ENCODE measurements at regions not wholly inside any gene's neighbourhood (a gene's known extent, or its start where the extent isn't known, plus 50 kb on each side); places are given as distances from the start of the nearest gene placed in this dataset.

DNA sequence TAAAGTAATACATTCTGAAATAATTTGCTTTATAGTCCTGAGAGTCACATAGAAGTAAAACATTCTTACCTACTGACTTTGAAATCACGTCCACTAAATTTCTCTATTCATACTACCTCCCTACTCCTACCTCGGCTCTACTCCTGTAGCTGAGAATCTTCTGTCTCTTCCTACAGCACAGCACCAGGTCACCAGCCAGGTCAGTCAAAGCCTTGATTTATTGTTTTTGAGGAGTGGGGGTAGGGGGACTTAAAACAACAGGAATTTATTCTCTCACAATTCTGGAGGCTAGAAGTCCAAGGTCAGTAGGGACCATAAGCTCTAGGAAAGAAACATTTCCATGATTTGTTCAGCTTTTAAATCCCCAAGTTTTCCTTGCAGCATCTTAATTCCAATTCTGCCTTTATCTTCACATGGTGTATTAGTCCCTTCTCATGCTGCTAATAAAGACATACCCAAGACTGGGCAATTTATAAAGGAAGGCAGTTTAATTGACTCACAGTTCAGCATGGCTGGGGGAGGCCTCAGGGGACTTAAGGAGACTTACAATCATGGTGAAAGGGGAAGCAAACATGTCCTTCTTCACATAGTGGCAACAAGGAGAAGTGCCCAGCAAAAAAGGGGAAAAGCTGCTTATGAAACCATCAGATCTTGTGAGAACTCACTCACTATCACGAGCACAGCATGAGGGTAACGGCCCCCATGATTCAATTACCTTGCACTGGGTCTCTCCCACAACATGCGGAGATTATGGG lies 49.6 kb upstream of the CCNG1 start:
- no peak overlapping the region for H3K4me2 ChIP-seq (ENCODE audit: insufficient read depth, low read length)
- H4K20me1 ChIP-seq (ENCODE audit: insufficient read depth, low read length), result no peaks in the 10 kb centered on the region
- no peaks in the 10 kb centered on the region for H3K36me3 ChIP-seq (ENCODE audit: insufficient read depth, low read length)
- H3K27me3 ChIP-seq (ENCODE audit: insufficient read depth, low read length, poor library complexity), result peaks cover 7% of the 10 kb centered on the region
- no peak overlapping the region for H3K9ac ChIP-seq (ENCODE audit: low read depth, low read length)
- ATAC-seq (ENCODE audit: insufficient read depth, low read depth) (no peak), DNase-seq (no peak)
- H2AFZ ChIP-seq (ENCODE audit: low read depth, low read length), result no peak overlapping the region
- H3K79me2 ChIP-seq (ENCODE audit: insufficient read depth, low read length), result no peaks in the 10 kb centered on the region
- no peaks in the 10 kb centered on the region for H3K9me3 ChIP-seq (ENCODE audit: insufficient read depth, low read length, severe bottlenecking)
- TF ChIP-seq, protein P1, sequence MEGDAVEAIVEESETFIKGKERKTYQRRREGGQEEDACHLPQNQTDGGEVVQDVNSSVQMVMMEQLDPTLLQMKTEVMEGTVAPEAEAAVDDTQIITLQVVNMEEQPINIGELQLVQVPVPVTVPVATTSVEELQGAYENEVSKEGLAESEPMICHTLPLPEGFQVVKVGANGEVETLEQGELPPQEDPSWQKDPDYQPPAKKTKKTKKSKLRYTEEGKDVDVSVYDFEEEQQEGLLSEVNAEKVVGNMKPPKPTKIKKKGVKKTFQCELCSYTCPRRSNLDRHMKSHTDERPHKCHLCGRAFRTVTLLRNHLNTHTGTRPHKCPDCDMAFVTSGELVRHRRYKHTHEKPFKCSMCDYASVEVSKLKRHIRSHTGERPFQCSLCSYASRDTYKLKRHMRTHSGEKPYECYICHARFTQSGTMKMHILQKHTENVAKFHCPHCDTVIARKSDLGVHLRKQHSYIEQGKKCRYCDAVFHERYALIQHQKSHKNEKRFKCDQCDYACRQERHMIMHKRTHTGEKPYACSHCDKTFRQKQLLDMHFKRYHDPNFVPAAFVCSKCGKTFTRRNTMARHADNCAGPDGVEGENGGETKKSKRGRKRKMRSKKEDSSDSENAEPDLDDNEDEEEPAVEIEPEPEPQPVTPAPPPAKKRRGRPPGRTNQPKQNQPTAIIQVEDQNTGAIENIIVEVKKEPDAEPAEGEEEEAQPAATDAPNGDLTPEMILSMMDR (IDR thresholded peaks at IDR 0.05; ENCODE audit: borderline replicate concordance, extremely low read depth, low read length, poor library complexity, severe bottlenecking), result no peak
- no peak for TF ChIP-seq EZH2 (IDR thresholded peaks at IDR 0.05; ENCODE audit: borderline replicate concordance, low read depth, low read length, severe bottlenecking)
- no peak overlapping the region for H3K4me3 ChIP-seq (ENCODE audit: low read depth in 1 of 2, low read length in 2 of 2)
- no peak overlapping the region for H3K27ac ChIP-seq (ENCODE audit: low read length)
- H3K4me1 ChIP-seq (ENCODE audit: insufficient read depth, low read length), result no peaks in the 10 kb centered on the region

Data from DND-41 (cell line).